WTC11 (cell line): ENCODE measurements at regions not wholly inside any gene's neighbourhood (a gene's known extent, or its start where the extent isn't known, plus 50 kb on each side); places are given as distances from the start of the nearest gene placed in this dataset.

Experiments
- ATAC-seq: fragments of 200-7000 bp; cut with Tn5 transposase; 2 replicates; pipeline ENCODE4 v1.10.0; 2021; ENCODE audit warnings: mild to moderate bottlenecking, moderate library complexity
- CTCF ChIA-PET: fragments of 300-600 bp; sonication (Branson Sonifier 250); formaldehyde crosslinking; loops from one replicate; lab custom pipeline; 2021; ENCODE audit warnings: antibody characterized with exemption; lab: Charles Lee
- POLR2A ChIA-PET: fragments of 350-600 bp; sonication (Branson Sonifier 250); formaldehyde crosslinking; loops from one replicate; lab custom pipeline; 2021; ENCODE audit warnings: antibody characterized with exemption; lab: Charles Lee
- DNase-seq: peaks from one replicate; pipeline ENCODE4 v3.0.0; 2021; ENCODE audit warnings: low spot score
- H3K27ac Mint-ChIP-seq: 2 replicates; pipeline ENCODE4 v1.8.0; 2021; ENCODE audit warnings: mixed read lengths
- H3K27me3 Mint-ChIP-seq: 2 replicates; pipeline ENCODE4 v1.8.0; 2021; ENCODE audit warnings: low read depth, mild to moderate bottlenecking, moderate library complexity, mixed read lengths
- H3K36me3 Mint-ChIP-seq: 2 replicates; pipeline ENCODE4 v1.8.0; 2021; ENCODE audit warnings: mixed read lengths
- H3K4me1 Mint-ChIP-seq: 2 replicates; pipeline ENCODE4 v1.8.0; 2022; ENCODE audit warnings: mixed read lengths
- H3K4me3 Mint-ChIP-seq: 2 replicates; pipeline ENCODE4 v1.8.0; 2021; ENCODE audit warnings: mild to moderate bottlenecking, moderate library complexity, mixed read lengths
- H3K9me3 Mint-ChIP-seq: 2 replicates; pipeline ENCODE4 v1.8.0; 2021; ENCODE audit warnings: mixed read lengths
- ATF1 ChIP-seq: sonication (generic); formaldehyde crosslinking; IDR thresholded peaks from 2 replicates; pipeline ENCODE4 v1.8.1; 2023; ENCODE audit warnings: mild to moderate bottlenecking, moderate library complexity, missing genetic modification reagents
- ATF6 ChIP-seq: sonication (generic); formaldehyde crosslinking; IDR thresholded peaks from 2 replicates; pipeline ENCODE4 v1.8.1; 2023; ENCODE audit warnings: mild to moderate bottlenecking, missing genetic modification reagents
- E2F1 ChIP-seq: sonication (generic); formaldehyde crosslinking; IDR thresholded peaks from 2 replicates; pipeline ENCODE4 v1.8.0; 2022; ENCODE audit warnings: mild to moderate bottlenecking, missing genetic modification reagents
- E2F5 ChIP-seq: sonication (generic); formaldehyde crosslinking; IDR thresholded peaks from 2 replicates; pipeline ENCODE4 v1.8.1; 2022; ENCODE audit warnings: mild to moderate bottlenecking, moderate library complexity, missing genetic modification reagents
- ERG ChIP-seq: fragments of 250-450 bp; sonication (Bioruptor Pico); IDR thresholded peaks from 2 replicates; pipeline ENCODE4 v1.8.0; 2021; ENCODE audit warnings: mild to moderate bottlenecking
- FOXJ3 ChIP-seq: sonication (generic); formaldehyde crosslinking; IDR thresholded peaks from 2 replicates; pipeline ENCODE4 v1.9.0; 2021; ENCODE audit warnings: missing genetic modification reagents, mild to moderate bottlenecking, borderline replicate concordance
- GRHL2 ChIP-seq: fragments of 250-450 bp; sonication (Bioruptor Pico); IDR thresholded peaks from 2 replicates; pipeline ENCODE4 v1.8.0; 2022; ENCODE audit warnings: mild to moderate bottlenecking, moderate library complexity; ENCODE audit not compliant: insufficient replicate concordance, severe bottlenecking
- GTF2I ChIP-seq: fragments of 250-450 bp; sonication (Bioruptor Pico); conservative IDR thresholded peaks from 2 replicates; pipeline ENCODE4 v1.4.0; 2021; ENCODE audit warnings: mild to moderate bottlenecking
- HMGA2 ChIP-seq: fragments of 250-450 bp; sonication (Bioruptor Pico); IDR thresholded peaks from 2 replicates; pipeline ENCODE4 v1.4.0; 2021; ENCODE audit warnings: mild to moderate bottlenecking, moderate library complexity
- IRF2 ChIP-seq: sonication (generic); formaldehyde crosslinking; IDR thresholded peaks from 2 replicates; pipeline ENCODE4 v1.8.0; 2022; ENCODE audit warnings: low read depth, missing genetic modification reagents, borderline replicate concordance
- NFYB ChIP-seq: sonication (generic); formaldehyde crosslinking; conservative IDR thresholded peaks from 2 replicates; pipeline ENCODE4 v1.8.0; 2022; ENCODE audit warnings: low read depth, missing genetic modification reagents
- OVOL2 ChIP-seq: fragments of 250-450 bp; sonication (Bioruptor Pico); IDR thresholded peaks from 2 replicates; pipeline ENCODE4 v1.9.0; 2021; ENCODE audit warnings: mild to moderate bottlenecking, borderline replicate concordance
- SOX15 ChIP-seq: fragments of 250-450 bp; sonication (Bioruptor Pico); IDR thresholded peaks from 2 replicates; pipeline ENCODE4 v1.9.0; 2021; ENCODE audit warnings: mild to moderate bottlenecking
- ZBTB21 ChIP-seq: sonication (generic); formaldehyde crosslinking; IDR thresholded peaks from 2 replicates; pipeline ENCODE4 v1.8.1; 2023; ENCODE audit warnings: mild to moderate bottlenecking, missing genetic modification reagents, borderline replicate concordance
- ZNF416 ChIP-seq: fragments of 250-450 bp; sonication (Bioruptor Pico); IDR thresholded peaks from 2 replicates; pipeline ENCODE4 v1.9.0; 2021; ENCODE audit warnings: mild to moderate bottlenecking, inconsistent platforms
- ZNF671 ChIP-seq: fragments of 250-450 bp; sonication (Bioruptor Pico); IDR thresholded peaks from 2 replicates; pipeline ENCODE4 v1.8.0; 2021; ENCODE audit warnings: mild to moderate bottlenecking
- ZSCAN18 ChIP-seq: fragments of 250-450 bp; sonication (Bioruptor Pico); IDR thresholded peaks from 2 replicates; pipeline ENCODE4 v2.1.2; 2022; ENCODE audit warnings: mild to moderate bottlenecking, moderate library complexity
- TF ChIP-seq, protein P1 (sequence below): sonication (generic); formaldehyde crosslinking; IDR thresholded peaks from 2 replicates; pipeline ENCODE4 v1.8.1; 2022; ENCODE audit warnings: low read depth, mild to moderate bottlenecking, moderate library complexity, missing genetic modification reagents, borderline replicate concordance

DNA sequence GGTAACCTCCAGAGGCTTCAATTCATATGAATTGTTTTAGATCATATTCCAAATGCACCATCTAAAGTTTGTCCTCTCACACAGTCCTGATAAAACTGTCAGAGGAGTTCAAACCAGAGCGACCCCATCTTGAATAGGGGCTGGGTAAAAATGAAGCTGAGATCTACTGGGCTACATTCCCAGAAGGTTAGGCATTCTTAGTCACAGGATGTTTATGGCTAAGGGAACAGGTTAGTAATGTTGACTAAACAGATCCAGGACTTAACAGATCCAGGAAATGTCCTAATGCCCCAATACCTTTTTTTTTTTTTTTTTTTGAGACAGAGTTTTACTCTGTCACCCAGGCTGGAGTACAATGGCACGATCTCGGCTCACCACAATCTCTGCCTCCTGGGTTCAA, 192.6 kb upstream of the PRDM9 start:
- Mint-ChIP-seq H3K27ac (no peak overlapping the region), H3K4me1 (peaks cover 15% of the 10 kb centered on the region), H3K36me3 (no peaks in the 10 kb centered on the region), H3K27me3 (no peaks in the 10 kb centered on the region), H3K4me3 (no peak overlapping the region), H3K9me3 (peaks cover 39% of the 10 kb centered on the region)
- DNase-seq (no peak), ATAC-seq (no peak)
- no peak for TF ChIP-seq FOXJ3 (CRISPR knock-in tag)
- POLR2A ChIA-PET, result no interaction called here
- CTCF ChIA-PET, result no interaction called here

GRCh38 chr5:23305055-23305454, 202.4 kb upstream of the PRDM9 start:
- no peak overlapping the region for H3K4me3 Mint-ChIP-seq
- TF ChIP-seq E2F5, result no peak
- ChIA-PET CTCF (no interaction called here), POLR2A (no interaction called here)
- H3K9me3 Mint-ChIP-seq, result peaks cover 37% of the 10 kb centered on the region
- H3K36me3 Mint-ChIP-seq, result peaks cover 10% of the 10 kb centered on the region
- H3K27ac Mint-ChIP-seq, result no peak overlapping the region
- ATAC-seq (no peak), DNase-seq (no peak)
- no peaks in the 10 kb centered on the region; the same call in 1 of the 2 replicates for H3K4me1 Mint-ChIP-seq
- H3K27me3 Mint-ChIP-seq, result no peaks in the 10 kb centered on the region

GRCh38 chr5:23303836-23304235, 203.6 kb upstream of the PRDM9 start:
- TF ChIP-seq ATF6 (CRISPR knock-in tag) (no peak), ZNF671 (CRISPR knock-in tag) (no peak), ZSCAN18 (no peak), GTF2I (no peak), OVOL2 (CRISPR knock-in tag) (no peak)
- TF ChIP-seq, protein P1, sequence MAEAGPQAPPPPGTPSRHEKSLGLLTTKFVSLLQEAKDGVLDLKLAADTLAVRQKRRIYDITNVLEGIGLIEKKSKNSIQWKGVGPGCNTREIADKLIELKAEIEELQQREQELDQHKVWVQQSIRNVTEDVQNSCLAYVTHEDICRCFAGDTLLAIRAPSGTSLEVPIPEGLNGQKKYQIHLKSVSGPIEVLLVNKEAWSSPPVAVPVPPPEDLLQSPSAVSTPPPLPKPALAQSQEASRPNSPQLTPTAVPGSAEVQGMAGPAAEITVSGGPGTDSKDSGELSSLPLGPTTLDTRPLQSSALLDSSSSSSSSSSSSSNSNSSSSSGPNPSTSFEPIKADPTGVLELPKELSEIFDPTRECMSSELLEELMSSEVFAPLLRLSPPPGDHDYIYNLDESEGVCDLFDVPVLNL (CRISPR knock-in tag), result no peak
- ATAC-seq (no peak), DNase-seq (no peak)
- ChIA-PET CTCF (no interaction called here), POLR2A (no interaction called here)
- peaks cover 37% of the 10 kb centered on the region for H3K9me3 Mint-ChIP-seq
- no peaks in the 10 kb centered on the region; the same call in 1 of the 2 replicates for H3K4me1 Mint-ChIP-seq
- H3K27ac Mint-ChIP-seq, result no peak overlapping the region
- H3K27me3 Mint-ChIP-seq, result no peaks in the 10 kb centered on the region
- peaks cover 10% of the 10 kb centered on the region for H3K36me3 Mint-ChIP-seq
- no peak overlapping the region for H3K4me3 Mint-ChIP-seq

GRCh38 chr5:23303435-23303834, 204.0 kb upstream of the PRDM9 start:
- H3K9me3 Mint-ChIP-seq, result peaks cover 37% of the 10 kb centered on the region
- DNase-seq (no peak), ATAC-seq (no peak; the same call in 1 of the 2 replicates)
- CTCF ChIA-PET, result no interaction called here
- no peaks in the 10 kb centered on the region for H3K27me3 Mint-ChIP-seq
- POLR2A ChIA-PET, result no interaction called here
- no peaks in the 10 kb centered on the region; the same call in 1 of the 2 replicates for H3K4me1 Mint-ChIP-seq
- peaks cover 10% of the 10 kb centered on the region for H3K36me3 Mint-ChIP-seq
- H3K27ac Mint-ChIP-seq, result no peak overlapping the region
- H3K4me3 Mint-ChIP-seq, result no peak overlapping the region
- no peak for TF ChIP-seq SOX15 (CRISPR knock-in tag)
- TF ChIP-seq ZBTB21 (CRISPR knock-in tag), result no peak
- TF ChIP-seq NFYB (CRISPR knock-in tag), result no peak
- no peak for TF ChIP-seq E2F1 (CRISPR knock-in tag)
- no peak for TF ChIP-seq ATF1 (CRISPR knock-in tag)
- no peak for TF ChIP-seq ZNF416 (CRISPR knock-in tag)
- TF ChIP-seq GRHL2 (CRISPR knock-in tag), result no peak
- no peak for TF ChIP-seq IRF2
- TF ChIP-seq ERG (CRISPR knock-in tag), result no peak
- no peak for TF ChIP-seq FOXJ3 (CRISPR knock-in tag)
- TF ChIP-seq HMGA2, result no peak
- no peak for TF ChIP-seq ZNF671 (CRISPR knock-in tag)
